GM19099 (cell line): ENCODE measurements at regions not wholly inside any gene's neighbourhood (a gene's known extent, or its start where the extent isn't known, plus 50 kb on each side); places are given as distances from the start of the nearest gene placed in this dataset.
A peak's percentile ranks its signal among the peaks of the same experiment; 100 is the strongest.

Source experiments
- POLR2A ChIP-seq: IDR thresholded peaks from 3 replicates; pipeline ENCODE4 v1.6.1; 2011; ENCODE audit warnings: low read depth; ENCODE audit not compliant: insufficient read length; ENCODE audit errors: extremely low read depth

- TF ChIP-seq POLR2A: no peak
Observed at GRCh38 chr19:41495589-41495988, 52.6 kb downstream of the ERICH4 start.

GRCh38 chr19:41499899-41500298, 56.9 kb downstream of the ERICH4 start:
- TF ChIP-seq POLR2A: no peak

DNA sequence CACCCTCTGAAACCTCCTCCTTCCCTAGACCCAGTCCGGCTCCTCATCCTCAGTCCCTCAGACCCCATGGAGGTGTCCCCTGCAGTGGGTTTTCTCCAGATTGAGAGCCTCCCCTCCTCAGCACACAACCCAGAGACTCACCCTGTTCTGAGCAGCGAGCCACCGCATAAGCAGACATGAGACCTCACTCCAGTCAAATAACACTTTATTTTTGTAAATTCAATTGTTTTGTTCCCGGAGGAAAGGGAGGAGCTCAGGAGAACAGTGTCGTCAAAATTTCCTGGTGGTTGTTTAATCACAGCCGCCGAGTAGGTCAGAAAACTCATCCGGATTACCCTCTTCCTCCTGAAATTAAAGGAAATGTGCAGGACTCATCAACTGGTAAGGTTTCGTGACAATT, 57.5 kb downstream of the ERICH4 start:
- no peak for TF ChIP-seq POLR2A

- TF ChIP-seq POLR2A: no peak
Observed at GRCh38 chr19:41501854-41502253, 58.9 kb downstream of the ERICH4 start.

GRCh38 chr19:41505105-41505504, 62.1 kb downstream of the ERICH4 start:
- no peak for TF ChIP-seq POLR2A

- TF ChIP-seq POLR2A: no peak
Observed at GRCh38 chr19:41510484-41510883, 65.5 kb upstream of the CEACAM21 start.

DNA sequence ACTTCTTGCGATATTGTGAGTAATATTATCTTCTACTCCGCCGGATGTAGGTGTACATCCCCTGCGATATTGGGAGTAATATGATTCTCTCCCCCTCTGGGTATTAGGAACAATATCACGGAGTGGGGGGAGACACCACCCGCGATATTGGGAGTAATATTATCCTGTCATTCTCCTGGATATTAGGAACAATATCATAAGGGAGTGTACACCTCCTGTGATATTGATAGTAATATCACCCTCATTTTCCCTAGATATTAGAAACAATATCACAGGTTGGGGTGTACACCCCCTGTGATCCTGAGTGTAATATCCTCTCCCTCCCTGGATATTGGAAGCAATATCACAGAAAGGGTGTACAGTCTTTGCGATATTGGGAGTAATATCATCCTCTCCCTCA, 64.3 kb upstream of the CEACAM21 start:
- no peak for TF ChIP-seq POLR2A

DNA sequence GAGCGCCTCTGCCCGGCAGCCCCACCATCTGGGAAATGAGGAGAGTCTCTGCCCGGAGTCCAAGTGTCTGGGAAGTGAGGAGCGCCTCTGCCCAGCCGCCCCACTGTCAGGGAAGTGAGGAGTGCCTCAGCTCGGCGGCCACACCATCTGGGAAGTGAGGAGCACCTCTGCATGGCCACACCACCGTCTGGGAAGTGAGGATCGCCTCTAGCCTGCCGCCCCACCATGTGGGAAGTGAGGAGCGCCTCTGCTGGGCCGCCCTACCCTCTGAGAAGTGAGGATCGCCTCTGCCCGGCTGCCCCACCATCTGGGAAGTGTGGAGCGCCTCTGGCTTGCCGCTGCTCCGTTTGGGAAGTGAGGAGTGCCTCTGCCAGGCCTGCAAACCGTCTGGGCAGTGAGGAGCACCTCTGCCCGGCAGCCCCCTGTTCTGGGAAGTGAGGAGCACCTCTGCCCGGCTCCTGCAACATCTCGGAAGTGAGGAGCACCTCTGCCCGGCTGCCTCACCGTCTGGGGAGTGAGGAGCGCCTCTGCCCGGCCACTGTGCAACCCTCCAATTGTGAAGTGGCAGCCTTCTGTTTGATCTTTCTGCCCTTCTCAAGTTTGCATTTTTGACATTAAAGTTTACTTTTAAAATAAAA, 60.8 kb upstream of the CEACAM21 start:
- no peak for TF ChIP-seq POLR2A

DNA sequence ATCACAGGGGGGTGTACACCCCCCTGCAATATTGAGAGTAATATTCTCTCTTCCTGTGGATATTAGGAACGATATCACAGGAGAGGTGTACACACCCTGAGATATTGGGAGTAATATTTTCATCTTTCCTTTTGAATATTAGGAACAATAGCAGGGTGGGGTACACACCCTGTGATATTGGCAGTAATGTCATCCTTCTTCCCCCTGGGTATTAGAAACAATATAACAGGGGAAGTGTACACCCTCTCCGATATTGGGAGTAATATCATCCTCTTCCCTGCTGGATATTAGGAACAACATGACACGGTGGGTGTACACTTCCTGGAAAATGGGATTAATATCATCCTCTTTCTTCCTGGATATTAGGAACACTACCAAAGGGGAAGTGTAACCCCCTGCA, 57.8 kb upstream of the CEACAM21 start:
- TF ChIP-seq POLR2A: no peak

- TF ChIP-seq POLR2A: peak; percentile 37
Observed at GRCh38 chr19:41521138-41521930, 54.6 kb upstream of the CEACAM21 start.

GRCh38 chr19:41521931-41522555, 53.9 kb upstream of the CEACAM21 start:
- TF ChIP-seq POLR2A: no peak

DNA sequence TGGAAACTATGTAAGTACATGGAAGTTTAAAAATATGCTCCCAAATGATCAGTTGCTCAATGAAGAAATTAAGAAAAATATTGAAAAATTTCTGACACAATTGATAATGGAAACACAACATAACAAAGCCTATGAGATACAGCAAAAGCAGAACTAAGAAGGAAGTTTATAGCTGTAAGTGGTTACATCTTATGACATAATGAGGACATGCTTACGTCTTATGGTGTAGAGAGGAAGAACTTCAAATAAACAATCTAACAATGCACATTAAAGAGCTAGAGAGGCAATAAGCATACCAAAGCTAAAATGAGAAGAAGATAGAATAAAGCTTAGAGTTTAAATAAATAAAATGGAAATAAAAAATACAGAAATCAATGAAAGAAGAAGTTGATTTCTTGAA, 50.0 kb upstream of the CEACAM21 start:
- no peak for TF ChIP-seq POLR2A
